Amniotic epithelial cell (primary cell): ENCODE measurements at regions not wholly inside any gene's neighbourhood (a gene's known extent, or its start where the extent isn't known, plus 50 kb on each side); places are given as distances from the start of the nearest gene placed in this dataset.

ENCODE experiments used
- DNase-seq: peaks from one replicate; pipeline ENCODE4 v3.0.0-alpha.2; 2010; ENCODE audit warnings: low read depth

- no peak for DNase-seq
Measured at GRCh38 chr6:134712311-134712710, 237.6 kb downstream of the ALDH8A1 start.

- no peak for DNase-seq
Measured at GRCh38 chr6:134708079-134708478, 241.8 kb downstream of the ALDH8A1 start.

- peak; percentile 92 for DNase-seq
Measured at GRCh38 chr6:134707342-134708031, 242.4 kb downstream of the ALDH8A1 start.

GRCh38 chr6:134706806-134707205 lies 243.1 kb downstream of the ALDH8A1 start:
- peak; percentile 74 for DNase-seq

GRCh38 chr6:134706153-134706552 lies 243.7 kb downstream of the ALDH8A1 start:
- DNase-seq: peak; percentile 24

- DNase-seq: no peak
Measured at GRCh38 chr6:134703206-134703605, 246.7 kb downstream of the ALDH8A1 start.

GRCh38 chr6:134702279-134702678 lies 247.6 kb downstream of the ALDH8A1 start:
- DNase-seq: no peak

GRCh38 chr6:134701301-134701700 lies 248.6 kb downstream of the ALDH8A1 start:
- no peak for DNase-seq

GRCh38 chr6:134698228-134698627 lies 251.7 kb downstream of the ALDH8A1 start:
- DNase-seq: peak; percentile 80

- DNase-seq: no peak
Measured at GRCh38 chr6:134692008-134692407, 257.9 kb downstream of the ALDH8A1 start.

GRCh38 chr6:134691180-134691579 lies 258.7 kb downstream of the ALDH8A1 start:
- DNase-seq: no peak

- no peak for DNase-seq
Measured at GRCh38 chr6:134690048-134690447, 259.9 kb downstream of the ALDH8A1 start.

- no peak for DNase-seq
Measured at GRCh38 chr6:134689641-134690040, 260.3 kb downstream of the ALDH8A1 start.

GRCh38 chr6:134689177-134689576 lies 260.7 kb downstream of the ALDH8A1 start:
- DNase-seq: no peak

GRCh38 chr6:134686071-134686470 lies 263.8 kb downstream of the ALDH8A1 start:
- DNase-seq: peak; percentile 86

GRCh38 chr6:134684423-134684795 lies 265.5 kb downstream of the ALDH8A1 start:
- DNase-seq: no peak

- DNase-seq: peak; percentile 70
Measured at GRCh38 chr6:134683783-134684422, 266.0 kb downstream of the ALDH8A1 start.

- DNase-seq: no peak
Measured at GRCh38 chr6:134680433-134680832, 269.5 kb downstream of the ALDH8A1 start.

GRCh38 chr6:134680021-134680420 lies 269.9 kb downstream of the ALDH8A1 start:
- no peak for DNase-seq

GRCh38 chr6:134678436-134678889 lies 271.4 kb downstream of the ALDH8A1 start:
- DNase-seq: peak; percentile 97

- DNase-seq: peak; percentile 94
Measured at GRCh38 chr6:134676307-134677281, 273.3 kb downstream of the ALDH8A1 start.
